ENCODE measurements at regions not wholly inside any gene's neighbourhood (a gene's known extent, or its start where the extent isn't known, plus 50 kb on each side); places are given as distances from the start of the nearest gene placed in this dataset.

- Histone ChIP-seq H3K27ac (ENCODE audit: low read length) (no peak overlapping the region), H3K4me2 (ENCODE audit: low read length) (no peak overlapping the region), H3F3A (ENCODE audit: insufficient read depth, low read length, poor library complexity, severe bottlenecking) (no peaks in the 10 kb centered on the region), H3K9ac (ENCODE audit: low read length) (no peak overlapping the region), H3K4me3 (ENCODE audit: low read length) (no peak overlapping the region), H3K79me2 (replicated peaks; ENCODE audit: insufficient read depth, low read length) (no peaks in the 10 kb centered on the region), H3K9me2 (ENCODE audit: insufficient read depth, low read length) (no peaks in the 10 kb centered on the region), H3K9me3 (ENCODE audit: low read length) (no peaks in the 10 kb centered on the region), H2AFZ (ENCODE audit: low read depth, low read length) (no peak overlapping the region), H3K36me3 (ENCODE audit: insufficient read depth, low read length) (no peaks in the 10 kb centered on the region), H3K27me3 (ENCODE audit: insufficient read depth, low read depth, low read length) (no peaks in the 10 kb centered on the region), H4K20me1 (ENCODE audit: insufficient read depth) (no peaks in the 10 kb centered on the region)
- TF ChIP-seq SMC3 (conservative IDR thresholded peaks at IDR 0.05; ENCODE audit: poor library complexity) (no peak), RAD21 (conservative IDR thresholded peaks at IDR 0.05) (no peak), CTCF (IDR thresholded peaks at IDR 0.05; ENCODE audit: poor library complexity, severe bottlenecking) (no peak), POLR2AphosphoS5 (IDR thresholded peaks at IDR 0.05) (no peak), EZH2 (IDR thresholded peaks at IDR 0.05; ENCODE audit: borderline replicate concordance, insufficient read depth, low read length, poor library complexity, severe bottlenecking) (no peak), EP300 (conservative IDR thresholded peaks at IDR 0.05; ENCODE audit: poor library complexity, severe bottlenecking) (no peak), TAF1 (IDR thresholded peaks at IDR 0.05; ENCODE audit: low read depth) (no peak), REST (IDR thresholded peaks at IDR 0.05; ENCODE audit: borderline replicate concordance) (no peak), MXI1 (conservative IDR thresholded peaks at IDR 0.05; ENCODE audit: poor library complexity, severe bottlenecking) (no peak)
Measured at GRCh38 chr18:46266473-46266872, 162.3 kb downstream of the HAUS1 start.

GRCh38 chr18:46268671-46269070, 164.5 kb downstream of the HAUS1 start:
- Histone ChIP-seq H3K4me3 (ENCODE audit: low read length) (no peak overlapping the region), H3K27ac (ENCODE audit: low read length) (no peak overlapping the region)

More at GRCh38 chr18:46268671-46269070, 164.5 kb downstream of the HAUS1 start:
- H3K9ac ChIP-seq (ENCODE audit: low read length): no peak overlapping the region
- no peaks in the 10 kb centered on the region for H3K79me2 ChIP-seq (replicated peaks; ENCODE audit: insufficient read depth, low read length)
- no peak overlapping the region for H2AFZ ChIP-seq (ENCODE audit: low read depth, low read length)
- TF ChIP-seq EP300 (conservative IDR thresholded peaks at IDR 0.05; ENCODE audit: poor library complexity, severe bottlenecking) (no peak), EZH2 (IDR thresholded peaks at IDR 0.05; ENCODE audit: borderline replicate concordance, insufficient read depth, low read length, poor library complexity, severe bottlenecking) (no peak), CTCF (IDR thresholded peaks at IDR 0.05; ENCODE audit: poor library complexity, severe bottlenecking) (no peak), MXI1 (conservative IDR thresholded peaks at IDR 0.05; ENCODE audit: poor library complexity, severe bottlenecking) (no peak), SMC3 (conservative IDR thresholded peaks at IDR 0.05; ENCODE audit: poor library complexity) (no peak), TAF1 (IDR thresholded peaks at IDR 0.05; ENCODE audit: low read depth) (no peak), POLR2AphosphoS5 (IDR thresholded peaks at IDR 0.05) (no peak), RAD21 (conservative IDR thresholded peaks at IDR 0.05) (no peak), REST (IDR thresholded peaks at IDR 0.05; ENCODE audit: borderline replicate concordance) (no peak)
- no peaks in the 10 kb centered on the region for H3F3A ChIP-seq (ENCODE audit: insufficient read depth, low read length, poor library complexity, severe bottlenecking)
- H3K4me2 ChIP-seq (ENCODE audit: low read length): no peak overlapping the region
- H3K27me3 ChIP-seq (ENCODE audit: insufficient read depth, low read depth, low read length): no peaks in the 10 kb centered on the region
- H3K9me3 ChIP-seq (ENCODE audit: low read length): no peaks in the 10 kb centered on the region
- no peaks in the 10 kb centered on the region for H4K20me1 ChIP-seq (ENCODE audit: insufficient read depth)
- no peaks in the 10 kb centered on the region for H3K36me3 ChIP-seq (ENCODE audit: insufficient read depth, low read length)
- H3K9me2 ChIP-seq (ENCODE audit: insufficient read depth, low read length): no peaks in the 10 kb centered on the region

Data from neural cell (in vitro differentiated cells).